Epithelial cell of proximal tubule (primary cell): ENCODE measurements at regions not wholly inside any gene's neighbourhood (a gene's known extent, or its start where the extent isn't known, plus 50 kb on each side); places are given as distances from the start of the nearest gene placed in this dataset.

Experiments
- DNase-seq: peaks from one replicate; pipeline ENCODE4 v3.0.0-alpha.2; 2011; ENCODE audit warnings: low read depth
- H3K4me3 ChIP-seq: 2 replicates; pipeline ENCODE4 v1.5.1; 2011; ENCODE audit warnings: low read depth, mild to moderate bottlenecking, low read length
- CTCF ChIP-seq: conservative IDR thresholded peaks from 2 replicates; pipeline ENCODE4 v1.5.1; 2012; ENCODE audit warnings: low read depth, mild to moderate bottlenecking, low read length

- TF ChIP-seq CTCF = no peak
- peak; percentile 13 for DNase-seq
- no peak overlapping the region for H3K4me3 ChIP-seq
Measured at GRCh38 chr4:157459785-157460184, 239.3 kb downstream of the GRIA2 start.

DNA sequence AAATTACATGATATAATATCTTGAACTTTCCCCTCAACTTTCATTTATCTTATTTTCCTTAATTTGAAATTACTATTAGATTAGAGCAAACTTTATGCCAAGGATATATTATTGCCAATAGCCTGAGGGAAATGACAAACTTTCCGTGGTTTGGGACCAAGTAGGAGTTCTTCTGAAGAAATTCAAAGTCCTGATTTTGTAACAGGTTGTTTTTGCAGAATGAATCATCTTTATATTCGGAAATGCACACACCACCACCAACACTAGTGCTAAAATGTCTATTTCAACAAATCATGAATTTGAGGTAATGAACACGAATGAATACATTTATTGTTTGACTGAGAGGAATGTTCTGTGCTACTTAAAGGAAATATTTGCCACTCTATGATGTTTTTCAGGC, 226.7 kb downstream of the GRIA2 start:
- DNase-seq = no peak
- no peak overlapping the region for H3K4me3 ChIP-seq
- TF ChIP-seq CTCF = no peak

- H3K4me3 ChIP-seq = no peak overlapping the region
- TF ChIP-seq CTCF = no peak
- DNase-seq = no peak
Measured at GRCh38 chr4:157444014-157444413, 223.5 kb downstream of the GRIA2 start.

DNA sequence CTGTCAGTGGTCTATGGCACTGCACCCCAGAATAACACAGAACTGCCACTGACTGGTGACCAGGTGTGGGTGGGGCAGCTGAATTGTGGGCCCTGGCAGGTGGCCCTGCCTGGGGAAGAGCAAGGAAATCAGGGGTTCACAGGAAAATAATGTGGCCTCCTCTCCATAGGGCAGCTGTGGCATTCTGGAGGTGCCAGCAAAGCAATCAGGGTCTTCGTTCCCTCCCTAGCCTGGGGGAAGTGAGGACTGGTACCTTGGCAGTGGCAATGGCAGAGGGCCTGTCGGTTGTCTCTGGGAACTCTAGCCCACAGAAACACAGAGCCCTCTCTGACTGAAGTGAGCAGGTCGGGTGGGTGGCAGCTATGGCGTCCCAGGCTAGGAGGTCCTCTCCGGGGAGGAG, 223.0 kb downstream of the GRIA2 start:
- DNase-seq = no peak
- TF ChIP-seq CTCF = no peak
- H3K4me3 ChIP-seq = no peak overlapping the region

GRCh38 chr4:157425897-157426296, 205.4 kb downstream of the GRIA2 start:
- TF ChIP-seq CTCF = no peak
- DNase-seq = no peak
- H3K4me3 ChIP-seq = no peak overlapping the region

- no peak for TF ChIP-seq CTCF
- H3K4me3 ChIP-seq = no peak overlapping the region
- DNase-seq = no peak
Measured at GRCh38 chr4:157423526-157424020, 203.0 kb downstream of the GRIA2 start.

DNA sequence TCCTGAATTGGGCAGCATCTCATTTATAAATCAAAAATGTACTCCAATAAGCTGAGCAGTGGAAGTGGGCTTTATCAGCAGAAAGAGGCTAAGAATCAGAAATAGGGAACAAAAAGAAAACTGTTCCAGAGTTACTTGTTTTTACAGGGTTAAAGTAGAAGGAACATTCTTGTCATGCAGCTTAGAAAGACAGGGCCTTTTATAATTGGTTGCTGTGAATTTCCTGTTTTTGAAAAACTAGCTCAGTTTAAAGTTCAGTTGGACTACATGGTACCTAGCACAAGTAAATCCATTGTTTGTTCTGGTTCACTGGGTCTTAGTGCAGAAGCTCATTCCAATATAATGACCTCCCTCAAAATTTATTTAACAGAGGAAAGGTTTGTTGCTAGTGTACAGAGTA, 200.8 kb downstream of the GRIA2 start:
- no peak for TF ChIP-seq CTCF
- H3K4me3 ChIP-seq = no peak overlapping the region
- peak; percentile 18 for DNase-seq
